Kidney (tissue), 13 donors: ENCODE measurements at regions not wholly inside any gene's neighbourhood (a gene's known extent, or its start where the extent isn't known, plus 50 kb on each side); places are given as distances from the start of the nearest gene placed in this dataset.

Experiments used
- DNase-seq, 5 donors: peaks; one replicate each; pipeline ENCODE4 v3.0.0-alpha.2; 2013 to 2020
- FAIRE-seq: peaks from 2 replicates; lab custom pipeline; 2012; peaks lifted over from hg19 to GRCh38; lab: Jason Lieb, UNC
- H3K27ac ChIP-seq, 2 donors: one replicate each; pipeline ENCODE4 v1.7.0; 2013; ENCODE audit warnings: low read depth in 2 of 2, low read length in 2 of 2, inconsistent platforms in 1 of 2
- H3K27me3 ChIP-seq: one replicate; pipeline ENCODE4 v1.7.1; 2013; ENCODE audit warnings: low read length, inconsistent platforms; ENCODE audit not compliant: control insufficient read depth, insufficient read depth
- H3K36me3 ChIP-seq, 3 donors: one replicate each; pipeline versions ENCODE4 v1.7.0 to v1.7.1; 2013; ENCODE audit warnings: low read length in 3 of 3, control low read depth in 1 of 3, inconsistent platforms in 1 of 3; ENCODE audit not compliant: insufficient read depth in 3 of 3, control insufficient read depth in 2 of 3
- H3K4me1 ChIP-seq, 3 donors: one replicate each; pipeline versions ENCODE4 v1.7.0 to v1.7.1; 2013; ENCODE audit warnings: low read length in 3 of 3, inconsistent platforms in 1 of 3, low read depth in 1 of 3; ENCODE audit not compliant: control insufficient read depth in 2 of 3, insufficient read depth in 2 of 3
- H3K4me3 ChIP-seq, 3 donors: one replicate each; pipeline versions ENCODE4 v1.7.0 to v1.8.1; 2013; ENCODE audit warnings: low read length in 3 of 3, control low read depth in 1 of 3, inconsistent platforms in 1 of 3
- H3K9ac ChIP-seq, 3 donors: one replicate each; pipeline versions ENCODE4 v1.7.0 to v1.7.1; 2013; ENCODE audit warnings: low read length in 3 of 3, control low read depth in 1 of 3, inconsistent platforms in 1 of 3
- H3K9me3 ChIP-seq, 3 donors: one replicate each; pipeline versions ENCODE4 v1.7.0 to v1.7.1; 2013; ENCODE audit warnings: low read length in 3 of 3, control low read depth in 1 of 3, inconsistent platforms in 1 of 3; ENCODE audit not compliant: control insufficient read depth in 2 of 3, insufficient read depth in 1 of 3
- intact Hi-C: fragments of 100-400 bp; cut with DNase I; formaldehyde crosslinking; loops from one replicate; pipeline ENCODE4 v1.11.1; 2022
- TF ChIP-seq, protein P1 (sequence below): IDR thresholded peaks from 3 replicates; pipeline ENCODE4 v1.5.1; 2012; ENCODE audit warnings: mild to moderate bottlenecking, moderate library complexity, borderline replicate concordance; ENCODE audit not compliant: insufficient read depth; ENCODE audit errors: extremely low read depth
- donor health status: control.
- donor health status: control.
- donor health status: control.
- donor health status: control.
- donor health status: control.
- donor health status: DM: yes; HTN: yes; CAD: no.
- donor health status: Normal renal cell carcinoma (clear cell type).

DNA sequence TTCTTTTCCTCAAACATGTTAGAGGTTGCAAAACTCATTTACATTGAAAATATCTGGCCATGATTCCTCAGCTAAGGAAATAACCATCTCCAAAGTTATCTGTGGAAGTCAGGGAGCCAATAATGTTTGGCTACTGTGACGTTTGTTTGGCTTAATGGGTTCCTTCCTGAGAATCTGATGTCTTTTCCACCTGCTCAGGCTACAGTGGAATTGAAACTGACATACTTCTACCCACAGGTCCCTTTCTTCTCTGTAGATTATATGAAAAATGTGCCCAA lies 221.1 kb upstream of the XYLT1 start:
- Histone ChIP-seq H3K27ac (no peak overlapping the region), H3K36me3 (no peaks in the 10 kb centered on the region), H3K9ac (no peak overlapping the region), H3K27me3 (no peaks in the 10 kb centered on the region), H3K4me1 (no peaks in the 10 kb centered on the region), H3K9me3 (no peaks in the 10 kb centered on the region), H3K4me3 (no peak overlapping the region)
- no peak for DNase-seq
- FAIRE-seq: no peak
- intact Hi-C loops: no loop called here
- TF ChIP-seq, protein P1, sequence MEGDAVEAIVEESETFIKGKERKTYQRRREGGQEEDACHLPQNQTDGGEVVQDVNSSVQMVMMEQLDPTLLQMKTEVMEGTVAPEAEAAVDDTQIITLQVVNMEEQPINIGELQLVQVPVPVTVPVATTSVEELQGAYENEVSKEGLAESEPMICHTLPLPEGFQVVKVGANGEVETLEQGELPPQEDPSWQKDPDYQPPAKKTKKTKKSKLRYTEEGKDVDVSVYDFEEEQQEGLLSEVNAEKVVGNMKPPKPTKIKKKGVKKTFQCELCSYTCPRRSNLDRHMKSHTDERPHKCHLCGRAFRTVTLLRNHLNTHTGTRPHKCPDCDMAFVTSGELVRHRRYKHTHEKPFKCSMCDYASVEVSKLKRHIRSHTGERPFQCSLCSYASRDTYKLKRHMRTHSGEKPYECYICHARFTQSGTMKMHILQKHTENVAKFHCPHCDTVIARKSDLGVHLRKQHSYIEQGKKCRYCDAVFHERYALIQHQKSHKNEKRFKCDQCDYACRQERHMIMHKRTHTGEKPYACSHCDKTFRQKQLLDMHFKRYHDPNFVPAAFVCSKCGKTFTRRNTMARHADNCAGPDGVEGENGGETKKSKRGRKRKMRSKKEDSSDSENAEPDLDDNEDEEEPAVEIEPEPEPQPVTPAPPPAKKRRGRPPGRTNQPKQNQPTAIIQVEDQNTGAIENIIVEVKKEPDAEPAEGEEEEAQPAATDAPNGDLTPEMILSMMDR: no peak

GRCh38 chr16:17691106-17691898 lies 220.5 kb upstream of the XYLT1 start:
- no peak overlapping the region for H3K4me3 ChIP-seq
- no peaks in the 10 kb centered on the region for H3K27me3 ChIP-seq
- H3K9ac ChIP-seq: no peak overlapping the region
- no peaks in the 10 kb centered on the region for H3K9me3 ChIP-seq
- TF ChIP-seq, protein P1: no peak
- no peak for DNase-seq
- H3K4me1 ChIP-seq: no peaks in the 10 kb centered on the region
- no peaks in the 10 kb centered on the region for H3K36me3 ChIP-seq
- no peak for FAIRE-seq
- intact Hi-C loops: no loop called here
- H3K27ac ChIP-seq: no peak overlapping the region

DNA sequence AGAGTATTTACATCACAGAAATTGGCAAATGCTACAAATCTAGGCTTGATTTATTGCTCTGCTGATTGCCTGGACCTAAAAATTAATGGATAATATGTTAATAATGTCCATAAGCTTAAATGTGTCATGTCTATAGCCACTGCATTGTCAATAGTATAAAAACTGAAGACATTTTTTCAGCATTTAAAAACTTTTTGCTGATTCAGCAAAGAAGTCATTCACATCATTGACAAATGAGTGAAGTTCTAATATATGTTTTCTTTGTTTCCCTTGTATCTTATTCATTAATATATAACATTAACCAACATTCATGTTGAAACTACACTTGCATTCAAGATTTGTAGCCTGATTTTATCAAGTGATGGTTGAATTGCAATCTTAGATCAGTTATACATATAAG lies 214.7 kb upstream of the XYLT1 start:
- intact Hi-C loops: no loop called here
- no peaks in the 10 kb centered on the region for H3K36me3 ChIP-seq
- no peak for FAIRE-seq

More for the DNA sequence above, 214.7 kb upstream of the XYLT1 start:
- H3K27ac ChIP-seq: no peak overlapping the region
- no peak for DNase-seq
- H3K9ac ChIP-seq: no peak overlapping the region
- no peaks in the 10 kb centered on the region for H3K4me1 ChIP-seq
- TF ChIP-seq, protein P1: no peak
- H3K4me3 ChIP-seq: no peak overlapping the region
- no peaks in the 10 kb centered on the region for H3K27me3 ChIP-seq
- H3K9me3 ChIP-seq: no peaks in the 10 kb centered on the region
